ENCODE measurements at regions not wholly inside any gene's neighbourhood (a gene's known extent, or its start where the extent isn't known, plus 50 kb on each side); places are given as distances from the start of the nearest gene placed in this dataset.
"Not testable (repeated sequence)": the region's sequence is repeated elsewhere in the genome, so short reads cannot be mapped to it uniquely, and the experiment has no call there.

DNA sequence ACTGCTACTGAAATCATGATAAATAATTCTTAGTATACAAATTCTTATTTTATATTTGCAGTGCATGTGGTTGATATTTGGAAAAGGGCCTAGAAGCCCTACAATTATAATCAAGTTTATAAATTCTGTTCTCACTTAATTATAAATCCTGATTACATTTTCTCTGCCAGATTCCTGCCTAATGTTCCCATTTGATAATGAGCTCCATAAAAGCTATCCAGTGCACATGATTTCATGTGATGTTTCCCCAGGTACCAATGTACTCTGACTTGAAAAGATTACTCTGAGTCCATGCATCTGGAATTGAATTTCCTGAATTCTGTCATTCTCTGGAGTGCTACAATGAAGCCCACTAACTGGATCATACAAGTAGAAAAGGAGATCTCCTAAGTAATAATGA lies 292.2 kb downstream of the FRK start:
- no peak overlapping the region for H3K4me3 ChIP-seq
- no peak for DNase-seq
- no peaks in the 10 kb centered on the region for H3K36me3 ChIP-seq
- H3K9me3 ChIP-seq (replicated peaks): no peaks in the 10 kb centered on the region
- no peaks in the 10 kb centered on the region for H3K4me1 ChIP-seq
- H3K27ac ChIP-seq: no peak overlapping the region
- no peaks in the 10 kb centered on the region for H3K27me3 ChIP-seq

GRCh38 chr6:115767931-115768330 lies 292.8 kb downstream of the FRK start:
- Histone ChIP-seq H3K4me3 (no peak overlapping the region), H3K27ac (no peak overlapping the region), H3K9me3 (replicated peaks) (no peaks in the 10 kb centered on the region), H3K4me1 (no peaks in the 10 kb centered on the region), H3K27me3 (no peaks in the 10 kb centered on the region), H3K36me3 (no peaks in the 10 kb centered on the region)
- no peak for DNase-seq

- H3K36me3 ChIP-seq: no peaks in the 10 kb centered on the region
These were observed 293.8 kb downstream of the FRK start for GRCh38 chr6:115766745-115767462.

DNA sequence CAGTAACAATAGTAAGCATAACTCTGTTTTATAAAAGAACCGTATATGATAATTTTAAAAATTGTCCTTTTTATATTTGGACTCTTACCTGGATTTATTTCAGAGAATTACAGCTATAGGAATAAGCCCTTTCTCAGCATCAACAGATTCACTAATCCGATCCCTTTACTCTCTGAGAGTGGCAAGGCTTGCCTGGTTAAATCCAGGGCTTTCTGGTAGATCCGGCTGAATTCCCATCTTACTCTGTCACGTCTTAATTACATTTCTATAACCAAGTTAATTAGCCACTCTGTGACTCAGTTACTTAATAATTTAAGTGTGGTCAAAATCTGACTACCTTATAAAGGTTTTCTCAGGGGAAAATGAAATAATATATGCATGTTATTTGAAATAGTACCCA lies 294.7 kb downstream of the FRK start:
- no peak overlapping the region for H3K4me3 ChIP-seq
- H3K9me3 ChIP-seq (replicated peaks): no peaks in the 10 kb centered on the region
- no peak for DNase-seq
- H3K36me3 ChIP-seq: no peaks in the 10 kb centered on the region
- H3K27ac ChIP-seq: no peak overlapping the region
- no peaks in the 10 kb centered on the region for H3K27me3 ChIP-seq
- no peaks in the 10 kb centered on the region for H3K4me1 ChIP-seq

More at GRCh38 chr6:115766745-115767462, 293.8 kb downstream of the FRK start:
- no peak for DNase-seq
- no peaks in the 10 kb centered on the region for H3K27me3 ChIP-seq
- no peaks in the 10 kb centered on the region for H3K9me3 ChIP-seq (replicated peaks)
- no peak overlapping the region for H3K27ac ChIP-seq
- H3K4me1 ChIP-seq: no peaks in the 10 kb centered on the region
- no peak overlapping the region for H3K4me3 ChIP-seq

DNA sequence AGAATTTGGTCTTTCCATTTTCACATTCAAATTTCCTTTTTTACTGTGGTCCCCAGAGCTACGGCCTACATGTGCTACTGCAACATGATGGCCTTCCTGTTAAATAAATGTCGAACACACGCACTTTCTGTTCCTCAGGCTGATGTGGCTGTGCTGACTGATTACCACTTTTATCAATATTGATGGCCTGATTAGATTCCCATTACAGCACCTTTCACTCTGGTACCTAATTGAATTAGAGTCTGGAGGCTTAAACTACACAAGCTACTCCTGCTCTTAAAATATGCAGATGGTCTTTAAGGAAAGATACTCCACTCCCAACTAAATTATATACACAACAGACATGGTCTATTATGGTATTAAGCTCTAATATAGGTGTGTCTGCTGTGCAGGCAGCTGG lies 301.6 kb downstream of the FRK start:
- H3K4me1 ChIP-seq: no peaks in the 10 kb centered on the region
- no peak for DNase-seq
- no peak overlapping the region for H3K4me3 ChIP-seq
- no peak overlapping the region for H3K27ac ChIP-seq
- no peaks in the 10 kb centered on the region for H3K9me3 ChIP-seq (replicated peaks)
- no peaks in the 10 kb centered on the region for H3K27me3 ChIP-seq
- no peaks in the 10 kb centered on the region for H3K36me3 ChIP-seq

- Histone ChIP-seq H3K27me3 (no peaks in the 10 kb centered on the region), H3K4me3 (no peak overlapping the region), H3K4me1 (no peaks in the 10 kb centered on the region), H3K36me3 (no peaks in the 10 kb centered on the region), H3K27ac (no peak overlapping the region), H3K9me3 (replicated peaks) (no peaks in the 10 kb centered on the region)
- no peak for DNase-seq
These were observed 307.2 kb downstream of the FRK start for GRCh38 chr6:115753446-115753845.

GRCh38 chr6:115750946-115751345 lies 309.7 kb downstream of the FRK start:
- Histone ChIP-seq H3K9me3 (replicated peaks) (no peaks in the 10 kb centered on the region), H3K36me3 (no peaks in the 10 kb centered on the region)
- no peak for DNase-seq

DNA sequence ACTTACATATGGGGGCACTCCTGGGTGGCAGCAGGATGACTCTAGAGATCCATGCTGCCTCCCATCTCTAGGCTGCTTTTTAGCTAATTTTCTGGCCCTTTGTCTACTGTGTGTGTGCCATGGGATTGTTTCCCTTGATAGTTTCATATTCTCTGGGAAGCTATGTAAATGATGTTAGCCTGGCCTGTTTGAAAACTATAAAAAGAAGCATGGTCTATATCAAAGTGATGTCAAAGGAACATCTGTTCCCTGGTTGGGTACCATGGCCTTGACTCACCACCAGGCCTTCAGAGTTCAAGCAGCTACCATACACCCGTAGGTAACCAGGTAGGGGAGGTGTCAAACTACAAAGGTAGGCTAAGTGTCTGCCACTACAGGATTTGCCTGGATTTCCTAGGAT lies 310.4 kb downstream of the FRK start:
- no peaks in the 10 kb centered on the region for H3K9me3 ChIP-seq (replicated peaks)
- no peaks in the 10 kb centered on the region for H3K4me1 ChIP-seq
- no peak for DNase-seq
- no peak overlapping the region for H3K27ac ChIP-seq
- no peaks in the 10 kb centered on the region for H3K36me3 ChIP-seq
- H3K27me3 ChIP-seq: no peaks in the 10 kb centered on the region
- H3K4me3 ChIP-seq: no peak overlapping the region

More at GRCh38 chr6:115750946-115751345, 309.7 kb downstream of the FRK start:
- Histone ChIP-seq H3K27me3 (no peaks in the 10 kb centered on the region), H3K4me3 (no peak overlapping the region), H3K4me1 (no peaks in the 10 kb centered on the region), H3K27ac (no peak overlapping the region)

DNA sequence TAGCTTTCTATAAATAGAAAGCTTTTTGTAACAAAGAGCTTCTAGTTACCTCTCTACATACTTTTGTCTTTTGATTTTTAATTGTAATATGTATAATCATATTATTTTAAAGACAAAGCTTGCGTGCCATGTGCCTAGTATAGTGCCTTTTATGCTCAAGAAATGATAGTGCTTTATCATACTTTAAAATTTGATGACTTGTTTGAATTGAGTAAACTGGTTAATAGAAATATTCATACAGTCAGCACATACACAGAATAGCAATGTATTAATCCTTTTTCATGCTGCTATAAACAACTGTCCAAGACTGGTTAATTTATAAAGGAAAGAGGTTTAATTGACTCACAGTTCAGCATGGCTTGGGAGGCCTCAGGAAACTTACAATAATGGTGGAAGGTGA lies 313.0 kb downstream of the FRK start:
- no peak for DNase-seq

GRCh38 chr6:115746583-115746982 lies 314.1 kb downstream of the FRK start:
- not testable (repeated sequence) for H3K27me3 ChIP-seq; H3K4me3 ChIP-seq; H3K36me3 ChIP-seq; H3K9me3 ChIP-seq (replicated peaks); H3K4me1 ChIP-seq; H3K27ac ChIP-seq; DNase-seq

More for the DNA sequence above, 313.0 kb downstream of the FRK start:
- no peak overlapping the region for H3K27ac ChIP-seq
- no peaks in the 10 kb centered on the region for H3K36me3 ChIP-seq
- no peaks in the 10 kb centered on the region for H3K4me1 ChIP-seq
- H3K27me3 ChIP-seq: no peaks in the 10 kb centered on the region
- no peak overlapping the region for H3K4me3 ChIP-seq
- H3K9me3 ChIP-seq (replicated peaks): no peaks in the 10 kb centered on the region

DNA sequence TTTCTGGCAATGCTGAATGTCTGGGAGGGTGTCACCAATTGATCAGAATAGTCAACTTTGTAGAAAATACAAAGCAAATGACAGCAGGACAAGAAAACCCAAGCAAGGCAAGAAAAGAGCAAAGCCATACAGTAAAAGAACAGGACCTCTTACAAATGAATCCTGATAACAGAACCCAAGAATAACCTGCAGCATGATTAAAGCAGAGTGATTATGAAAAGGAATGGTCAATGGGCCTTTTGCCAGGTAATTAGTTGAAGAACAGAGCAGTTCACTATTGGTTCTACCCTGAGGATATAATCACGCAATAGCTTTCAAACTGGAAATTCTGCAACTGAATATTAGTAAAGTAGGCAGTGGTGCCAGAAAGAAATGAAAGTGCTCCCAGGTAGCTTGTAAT lies 319.8 kb downstream of the FRK start:
- no peaks in the 10 kb centered on the region for H3K36me3 ChIP-seq
- no peaks in the 10 kb centered on the region for H3K9me3 ChIP-seq (replicated peaks)
- H3K4me3 ChIP-seq: no peak overlapping the region
- no peaks in the 10 kb centered on the region for H3K4me1 ChIP-seq
- H3K27ac ChIP-seq: no peak overlapping the region
- DNase-seq: no peak
- no peaks in the 10 kb centered on the region for H3K27me3 ChIP-seq

- Histone ChIP-seq H3K27ac (no peak overlapping the region), H3K9me3 (replicated peaks) (no peaks in the 10 kb centered on the region), H3K27me3 (no peaks in the 10 kb centered on the region), H3K4me3 (no peak overlapping the region), H3K4me1 (no peaks in the 10 kb centered on the region), H3K36me3 (no peaks in the 10 kb centered on the region)
- no peak for DNase-seq
These were observed 325.1 kb downstream of the FRK start for GRCh38 chr6:115735610-115736009.

GRCh38 chr6:115733426-115733825 lies 327.3 kb downstream of the FRK start:
- H3K36me3 ChIP-seq: no peaks in the 10 kb centered on the region
- DNase-seq: no peak
- no peak overlapping the region for H3K27ac ChIP-seq
- H3K4me3 ChIP-seq: no peak overlapping the region
- H3K4me1 ChIP-seq: no peaks in the 10 kb centered on the region
- H3K9me3 ChIP-seq (replicated peaks): no peaks in the 10 kb centered on the region
- no peaks in the 10 kb centered on the region for H3K27me3 ChIP-seq

DNA sequence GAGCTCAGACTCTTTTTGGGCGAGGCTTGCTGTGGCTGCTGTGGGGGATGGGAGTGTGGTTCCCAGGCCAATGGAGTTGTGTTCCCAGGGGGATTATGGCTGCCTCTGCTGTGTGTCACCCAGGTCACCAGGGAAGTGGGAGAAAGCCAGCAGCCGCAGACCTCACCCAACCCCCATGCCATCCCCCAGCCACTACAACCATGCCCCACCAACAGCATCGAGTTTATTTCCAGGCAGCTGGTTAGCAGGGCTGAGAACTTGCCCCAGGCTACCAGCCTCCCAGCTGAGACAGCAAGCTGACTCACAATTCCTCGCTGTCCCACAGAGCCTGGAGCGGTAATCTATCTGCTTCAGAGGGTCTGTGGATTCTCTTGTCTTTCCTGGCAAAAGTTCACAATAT lies 331.7 kb downstream of the FRK start:
- peak; percentile 27 to 30 for DNase-seq
- Histone ChIP-seq H3K4me1 (no peaks in the 10 kb centered on the region), H3K27ac (no peak overlapping the region), H3K27me3 (no peaks in the 10 kb centered on the region), H3K9me3 (replicated peaks) (no peaks in the 10 kb centered on the region), H3K36me3 (no peaks in the 10 kb centered on the region), H3K4me3 (no peak overlapping the region)

DNA sequence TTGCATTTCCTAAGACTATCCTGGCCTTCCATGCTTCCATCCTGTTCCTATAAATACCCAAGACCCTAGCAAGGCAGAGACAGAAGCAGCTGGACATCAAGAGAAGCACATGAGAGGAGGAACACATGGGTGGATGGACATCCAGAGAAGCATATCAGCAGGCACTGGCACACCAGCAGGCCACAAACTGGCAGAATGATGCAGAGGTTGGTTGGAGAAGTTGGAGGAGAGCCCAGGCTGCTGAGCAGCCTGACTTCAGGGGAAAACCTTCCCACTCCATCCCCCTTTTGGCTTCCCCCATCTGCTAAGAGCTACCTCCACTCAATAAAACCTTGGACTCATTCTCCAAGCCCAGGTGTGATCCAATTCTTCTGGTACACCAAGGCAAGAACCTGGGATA lies 332.5 kb downstream of the FRK start:
- Histone ChIP-seq H3K36me3 (no peaks in the 10 kb centered on the region), H3K27me3 (no peaks in the 10 kb centered on the region), H3K4me1 (no peaks in the 10 kb centered on the region), H3K9me3 (replicated peaks) (no peaks in the 10 kb centered on the region), H3K27ac (no peak overlapping the region), H3K4me3 (no peak overlapping the region)
- no peak for DNase-seq

DNA sequence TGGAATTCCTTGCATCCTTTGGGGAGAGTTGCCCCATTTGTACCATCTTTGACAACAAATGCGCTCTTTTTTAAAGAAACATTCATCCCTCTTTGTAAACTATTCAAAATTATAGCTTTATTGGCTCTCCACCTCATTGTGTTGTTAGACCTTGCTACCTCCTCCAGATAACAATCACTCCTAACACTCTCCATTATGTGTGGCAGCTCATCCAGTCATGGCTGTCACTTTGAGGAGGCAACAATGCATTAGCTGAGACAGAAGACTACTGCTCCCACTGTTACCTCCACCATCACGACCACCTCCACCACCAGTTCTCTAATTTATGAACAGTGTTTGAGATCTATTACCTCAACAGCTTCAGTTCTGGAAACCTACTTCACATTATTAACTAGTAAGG lies 339.1 kb downstream of the FRK start:
- H3K4me1 ChIP-seq: no peaks in the 10 kb centered on the region
- H3K27ac ChIP-seq: no peak overlapping the region
- H3K27me3 ChIP-seq: no peaks in the 10 kb centered on the region
- no peaks in the 10 kb centered on the region for H3K36me3 ChIP-seq
- no peak overlapping the region for H3K4me3 ChIP-seq
- no peaks in the 10 kb centered on the region for H3K9me3 ChIP-seq (replicated peaks)
- DNase-seq: no peak

All from SJCRH30 (cell line).